Left renal cortex interstitium (tissue), 4 donors: ENCODE measurements at regions not wholly inside any gene's neighbourhood (a gene's known extent, or its start where the extent isn't known, plus 50 kb on each side); places are given as distances from the start of the nearest gene placed in this dataset.
"Not testable (repeated sequence)": the region's sequence is repeated elsewhere in the genome, so short reads cannot be mapped to it uniquely, and the experiment has no call there.

Experiments
- DNase-seq, 4 donors: peaks; one replicate each; pipeline ENCODE4 v3.0.0-alpha.2; 2013; ENCODE audit warnings: low read depth in 4 of 4, low spot score in 2 of 4, missing footprints in 1 of 4

DNA sequence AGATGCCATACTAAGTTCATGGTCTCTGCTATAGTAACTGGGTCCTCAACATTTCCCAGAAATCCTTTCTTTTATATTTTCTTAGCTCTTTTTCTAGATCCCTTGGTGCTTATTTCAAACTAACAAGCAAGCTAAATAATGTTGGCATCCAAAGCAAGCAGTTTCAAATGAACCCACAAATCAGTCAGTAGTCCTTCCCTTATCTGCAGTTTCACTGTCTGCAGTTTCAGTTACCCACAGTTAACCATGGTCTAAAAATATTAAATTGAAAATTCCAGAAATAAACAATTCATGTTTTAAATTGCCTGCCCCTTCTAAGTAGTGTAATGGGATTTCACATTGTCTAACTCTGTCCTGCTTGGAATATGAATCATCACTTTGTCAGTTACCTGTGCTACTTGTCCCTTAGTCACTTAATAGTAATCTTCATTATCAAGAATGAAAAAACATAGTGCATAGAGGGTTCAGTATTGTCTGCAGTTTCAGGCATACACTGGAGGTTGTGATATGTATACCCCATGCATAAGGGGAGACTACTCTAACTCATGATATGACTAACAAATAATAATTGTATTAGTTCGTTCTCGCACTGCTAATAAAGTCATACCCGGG lies 633.7 kb downstream of the MECOM start:
- no peak for DNase-seq

DNA sequence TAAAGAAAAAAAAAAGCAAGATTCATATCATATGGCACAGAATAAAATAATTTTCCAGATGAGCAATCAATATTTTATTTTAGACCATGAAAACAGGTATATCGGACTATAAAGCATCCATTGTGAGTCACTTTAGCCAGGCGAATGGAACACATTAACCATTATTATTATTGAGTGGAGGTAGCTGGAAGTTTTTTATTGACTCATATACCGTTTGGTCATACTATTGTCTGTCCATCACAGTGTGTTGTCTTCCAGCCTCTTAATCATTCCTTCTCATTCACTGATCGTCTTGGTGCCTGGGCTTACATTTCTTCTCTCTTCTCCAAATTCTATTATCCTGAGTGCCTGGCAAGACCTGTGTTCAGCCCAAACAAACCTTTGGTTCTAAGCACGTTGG lies 634.8 kb downstream of the MECOM start:
- no peak for DNase-seq

DNA sequence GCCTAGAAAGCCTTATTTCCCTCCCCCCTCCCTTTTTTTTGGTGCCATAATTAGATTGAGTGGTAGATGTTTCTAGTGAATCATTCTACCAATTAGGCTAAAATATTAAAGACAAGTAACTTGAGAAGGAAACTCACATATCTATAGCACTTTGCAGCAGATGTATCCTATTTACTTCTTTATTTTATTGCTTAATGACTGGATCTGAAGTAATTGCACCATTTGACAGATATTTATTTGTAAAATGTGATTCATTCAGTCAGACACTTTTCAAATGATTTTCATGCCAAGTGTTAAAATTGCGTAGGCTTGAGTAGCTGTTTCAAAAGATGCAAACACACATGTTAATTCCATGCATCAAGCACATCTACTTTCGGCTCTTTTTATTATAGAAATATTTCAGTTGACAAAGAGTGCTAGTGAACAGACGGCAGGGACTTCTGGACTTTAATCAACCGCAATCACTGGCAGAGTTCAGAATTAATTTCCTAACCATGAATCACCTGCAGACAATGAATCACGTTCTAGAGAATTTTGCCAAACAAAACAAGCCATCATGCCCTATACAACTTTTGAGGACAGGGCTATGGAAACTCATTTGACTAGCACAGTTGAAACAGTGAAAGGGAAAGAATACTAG lies 636.8 kb downstream of the MECOM start:
- no peak for DNase-seq

DNA sequence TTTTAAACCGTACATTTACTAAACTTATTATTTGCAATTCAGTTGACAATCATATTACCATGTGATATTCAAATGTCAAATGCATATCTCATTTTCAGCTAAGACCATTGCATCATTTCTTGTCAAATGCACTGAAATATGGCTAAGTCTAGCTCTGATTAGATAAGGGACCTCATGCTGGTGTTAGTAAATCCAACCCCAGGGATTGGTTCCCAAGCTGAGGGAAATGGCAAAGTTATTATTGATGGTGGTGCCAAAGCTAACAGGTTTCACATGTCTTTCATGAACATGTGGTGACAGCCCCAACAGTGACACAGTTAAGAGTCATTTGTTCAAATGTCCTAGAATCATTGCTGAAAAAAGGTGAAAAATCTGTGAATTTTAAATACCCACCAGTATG lies 641.1 kb downstream of the MECOM start:
- no peak for DNase-seq

DNA sequence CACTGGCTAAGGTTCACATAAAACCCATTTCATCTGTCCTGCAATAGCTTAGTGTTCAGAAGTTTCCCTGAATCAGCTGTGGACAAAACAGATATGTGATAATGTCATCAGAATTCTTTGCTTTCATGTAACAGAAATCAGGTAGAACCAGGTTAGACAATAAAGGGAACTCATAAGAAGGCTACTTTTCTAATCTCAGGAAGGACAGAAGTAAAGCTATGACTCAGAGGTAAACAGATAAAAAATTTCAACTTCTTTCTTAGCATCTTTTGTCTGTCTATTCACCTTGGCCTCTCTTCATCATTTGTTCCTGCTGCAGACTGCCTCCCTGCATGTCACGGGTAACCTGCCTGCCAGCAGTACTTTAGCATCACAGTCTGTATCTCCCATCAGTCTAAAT lies 643.1 kb downstream of the MECOM start:
- no peak for DNase-seq

DNA sequence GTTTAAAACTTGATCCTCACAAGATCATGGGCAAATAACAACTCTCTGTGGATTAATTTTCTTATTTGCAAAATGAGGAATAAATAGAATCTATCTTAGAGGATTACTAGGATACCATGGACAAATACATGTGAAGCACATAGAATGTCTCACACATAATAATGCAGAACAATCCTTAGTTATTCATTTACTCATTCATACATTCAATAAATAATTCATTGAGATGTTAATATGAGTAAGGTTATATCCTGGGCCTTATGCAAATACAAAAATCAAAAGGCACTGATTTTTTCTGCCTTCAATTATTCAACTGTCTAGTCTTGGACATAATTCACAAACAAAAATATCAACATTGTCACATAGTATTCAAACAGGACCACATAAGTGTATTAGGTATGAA lies 654.1 kb downstream of the MECOM start:
- DNase-seq = no peak

DNA sequence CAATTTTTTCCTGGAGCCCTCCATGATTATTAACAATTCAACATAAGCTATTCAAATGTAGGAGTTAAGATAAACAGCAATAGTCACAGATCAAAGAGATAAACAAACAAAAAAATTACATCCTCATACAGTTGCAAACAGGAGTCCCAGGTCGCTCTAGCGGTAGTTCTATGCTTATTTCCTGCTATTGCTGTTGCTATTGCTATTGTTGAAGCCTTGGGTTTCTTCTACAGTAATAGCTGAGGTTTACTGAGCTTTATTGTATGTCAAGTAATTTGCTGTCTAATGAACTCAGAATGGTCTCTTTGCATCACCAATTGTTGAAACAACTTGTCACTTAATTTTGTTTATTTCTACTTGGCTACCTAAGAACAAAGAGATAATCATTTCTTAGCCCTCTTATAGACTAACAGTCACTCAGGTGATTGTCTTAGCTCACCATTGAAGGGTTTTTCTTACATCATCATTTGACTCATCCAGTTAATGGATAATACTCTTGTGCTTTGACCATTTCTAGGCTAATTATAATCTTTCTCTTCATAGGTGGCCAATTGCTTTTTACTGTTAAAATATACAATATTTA lies 654.6 kb downstream of the MECOM start:
- no peak for DNase-seq

DNA sequence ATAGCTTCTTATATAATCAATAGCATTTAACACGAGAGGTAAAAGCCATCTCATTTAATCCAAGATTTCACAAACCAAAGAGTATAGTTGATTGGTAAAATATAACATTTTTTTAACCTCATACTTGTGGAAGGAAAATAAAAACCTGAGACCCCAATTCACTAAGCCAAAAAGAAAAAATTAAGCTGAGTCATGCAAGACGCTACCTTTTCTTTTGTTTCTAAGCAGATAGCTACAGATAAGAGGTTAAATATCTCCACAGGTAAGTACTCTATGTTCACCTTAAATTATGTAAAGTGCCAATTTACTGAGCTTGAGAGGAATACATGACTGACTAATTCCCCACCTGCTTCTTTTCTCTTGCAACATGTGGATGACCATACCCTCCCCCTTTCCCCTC lies 656.4 kb downstream of the MECOM start:
- DNase-seq = no peak

DNA sequence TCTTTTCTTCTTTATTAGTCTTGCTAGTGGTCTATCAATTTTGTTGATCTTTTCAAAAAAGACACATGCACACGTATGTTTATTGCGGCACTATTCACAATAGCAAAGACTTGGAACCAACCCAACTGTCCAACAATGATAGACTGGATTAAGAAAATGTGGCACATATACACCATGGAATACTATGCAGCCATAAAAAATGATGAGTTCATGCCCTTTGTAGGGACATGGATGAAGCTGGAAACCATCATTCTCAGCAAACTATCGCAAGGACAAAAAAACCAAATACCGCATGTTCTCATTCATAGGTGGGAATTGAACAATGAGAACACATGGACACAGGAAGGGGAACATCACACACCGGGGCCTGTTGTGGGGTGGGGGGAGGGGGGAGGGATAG lies 657.1 kb downstream of the MECOM start:
- not testable (repeated sequence) for DNase-seq

DNA sequence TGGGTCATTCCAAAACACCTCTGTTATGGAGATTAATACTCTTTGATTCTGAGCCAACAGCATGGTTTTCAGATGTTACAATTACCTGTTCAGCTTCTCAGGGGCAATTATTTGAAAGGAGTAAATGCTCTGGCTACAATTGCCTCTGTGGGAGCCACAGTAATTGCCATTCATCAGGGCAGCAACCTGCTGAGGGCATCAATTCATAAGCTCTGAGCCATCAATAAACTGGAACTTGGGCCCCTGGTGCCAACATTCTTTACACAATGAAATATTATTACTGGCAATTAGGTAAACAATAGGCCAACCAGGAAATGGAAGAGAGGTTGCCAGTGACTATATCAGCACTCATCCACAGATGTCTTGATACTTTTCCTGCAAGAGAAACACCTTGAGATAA lies 660.8 kb downstream of the MECOM start:
- no peak for DNase-seq

DNA sequence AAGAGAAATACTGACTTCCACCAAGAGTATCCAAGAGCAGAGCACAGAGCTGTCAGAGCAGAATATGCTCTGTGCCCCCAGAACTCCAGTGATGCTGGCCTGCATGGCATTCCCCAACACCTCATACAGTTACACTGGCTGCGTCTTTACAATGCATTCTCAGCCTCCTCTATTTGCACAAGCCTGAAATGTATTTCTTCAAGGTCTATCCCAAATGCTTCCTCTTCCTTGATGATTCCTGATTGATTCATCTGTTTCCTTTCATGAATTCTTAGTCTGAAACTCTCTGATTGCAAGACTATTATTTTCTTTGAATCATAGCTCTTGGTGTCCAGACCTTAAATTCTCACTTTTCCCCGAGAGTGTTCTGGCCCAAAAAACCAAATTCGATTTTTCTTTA lies 664.7 kb downstream of the MECOM start:
- no peak for DNase-seq

DNA sequence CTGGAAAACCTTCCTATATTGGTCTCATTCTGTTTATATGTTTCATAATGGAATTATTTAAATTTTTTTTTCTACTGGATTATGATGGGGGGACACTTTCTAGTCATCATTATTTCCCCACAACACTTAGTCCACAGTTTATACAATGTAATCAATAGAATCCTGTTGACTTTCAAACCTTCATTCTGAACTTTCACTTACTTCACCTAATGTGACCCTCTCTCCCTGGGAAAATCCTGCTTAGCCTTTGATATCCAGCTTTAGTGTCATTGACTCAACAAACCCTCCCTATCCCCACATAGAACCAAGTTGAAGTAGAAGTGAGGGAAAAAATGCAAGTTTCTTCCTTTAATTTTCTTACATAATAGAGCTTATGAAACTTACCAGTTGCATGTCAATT lies 666.0 kb downstream of the MECOM start:
- no peak for DNase-seq

DNA sequence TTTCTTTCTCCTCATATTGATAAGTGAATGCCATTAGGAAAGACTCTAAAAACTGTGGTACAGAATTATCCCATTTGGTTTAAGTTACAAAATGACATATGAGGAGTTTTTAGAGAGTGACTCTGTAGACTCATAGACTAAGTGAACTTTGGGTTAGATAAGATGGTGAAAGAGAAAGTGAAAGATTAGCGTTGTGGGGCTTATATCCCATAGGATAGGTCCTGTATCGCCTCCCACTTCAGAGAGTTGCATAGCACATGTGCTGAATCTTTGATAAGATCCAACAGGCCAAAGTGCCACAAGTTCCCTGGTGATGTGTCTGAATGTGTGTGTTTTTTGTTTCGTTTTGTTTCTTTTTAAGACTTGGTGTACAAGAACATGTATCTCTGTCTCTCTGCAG lies 666.9 kb downstream of the MECOM start:
- no peak for DNase-seq

DNA sequence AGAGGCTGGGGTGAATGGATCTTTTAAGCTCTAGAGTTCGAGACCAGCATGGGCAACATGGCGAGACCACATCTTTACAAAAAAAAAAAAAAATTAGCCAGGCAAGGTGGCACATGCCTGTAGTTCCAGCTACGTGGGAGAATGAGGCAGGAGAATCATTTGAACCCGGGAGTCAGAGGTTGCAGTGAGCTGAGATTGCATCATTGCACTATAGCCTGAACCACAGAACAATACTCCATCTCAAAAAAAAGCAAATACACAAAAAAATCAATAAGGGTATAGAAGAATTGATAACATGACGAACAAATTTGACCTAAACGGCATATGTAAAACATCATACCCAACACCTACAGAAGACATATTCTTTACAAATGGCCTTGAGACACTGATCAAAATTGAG lies 668.4 kb downstream of the MECOM start:
- no peak for DNase-seq

DNA sequence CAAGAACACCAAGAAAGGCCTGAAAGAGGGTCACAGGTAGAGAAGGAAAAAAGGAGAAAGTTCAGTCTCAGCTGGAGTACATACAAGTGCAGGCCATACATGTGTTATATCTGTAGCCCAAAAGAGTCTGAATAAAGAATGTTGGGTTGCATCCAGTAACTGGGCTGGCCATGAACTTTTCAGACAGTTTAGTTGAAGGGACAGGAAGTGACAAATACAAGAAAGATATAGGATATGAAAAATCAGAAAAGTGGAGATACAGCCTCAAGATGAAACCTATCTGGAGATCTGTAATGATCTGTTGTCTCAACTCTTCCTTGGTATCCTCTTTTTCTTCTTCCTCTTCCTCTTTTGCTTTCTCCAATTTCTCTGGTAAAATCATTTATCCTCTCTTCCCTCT lies 671.7 kb downstream of the MECOM start:
- DNase-seq = no peak

DNA sequence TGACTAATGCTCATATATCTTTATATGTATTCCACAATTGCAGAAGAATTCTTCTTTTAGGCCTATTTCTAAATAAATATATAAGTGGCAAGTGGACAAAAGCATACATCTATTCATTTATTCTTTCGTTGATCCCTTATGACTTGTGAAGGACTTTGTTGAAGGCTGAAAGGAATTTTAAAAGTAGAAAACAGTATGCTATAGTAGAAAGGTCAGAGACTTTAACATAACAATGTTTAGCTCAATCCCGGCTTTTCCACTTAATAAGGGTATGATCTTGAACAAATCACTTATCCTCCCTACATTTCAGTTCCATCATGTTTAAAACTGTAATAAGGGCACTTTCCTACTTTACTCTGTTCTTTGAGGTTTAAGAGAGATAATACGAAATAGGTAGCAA lies 672.9 kb downstream of the MECOM start:
- DNase-seq = no peak

DNA sequence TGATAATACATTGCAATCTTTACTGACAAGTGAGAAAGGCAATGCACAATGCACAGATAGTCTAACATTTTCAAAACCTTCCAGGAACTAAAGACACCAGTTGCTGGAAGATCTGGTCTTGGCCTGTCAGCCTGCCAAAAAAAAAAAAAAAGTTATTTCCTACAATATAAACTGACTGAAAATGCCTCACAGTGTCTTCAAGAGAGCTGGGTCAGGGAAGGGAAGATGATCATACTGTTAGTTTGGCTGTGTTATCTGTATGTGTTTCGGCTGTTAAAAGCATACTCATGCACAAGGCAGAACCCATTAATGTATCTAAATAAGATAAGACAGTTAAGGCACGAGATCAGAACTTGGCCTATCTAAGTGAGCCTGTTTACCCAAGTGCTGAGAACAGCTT lies 673.4 kb downstream of the MECOM start:
- DNase-seq = no peak

DNA sequence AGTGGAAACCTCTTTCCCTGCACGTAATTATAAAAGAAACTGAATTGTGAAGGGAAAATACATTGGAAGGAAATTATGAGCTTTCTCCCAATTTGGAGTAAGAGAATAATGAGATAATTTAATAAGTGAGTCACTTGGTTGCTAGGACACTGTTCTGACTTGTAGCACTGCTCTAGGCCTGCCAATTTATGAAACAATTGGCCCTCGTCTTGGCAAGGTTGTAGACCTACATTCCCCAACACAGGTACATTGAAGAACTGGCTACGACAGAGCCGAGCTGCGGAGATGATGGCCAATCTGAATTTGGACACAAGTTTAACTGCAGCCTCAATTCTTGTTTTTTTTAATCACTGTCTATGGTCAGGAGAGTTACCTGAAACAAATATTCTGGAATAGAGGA lies 674.1 kb downstream of the MECOM start:
- DNase-seq = no peak

DNA sequence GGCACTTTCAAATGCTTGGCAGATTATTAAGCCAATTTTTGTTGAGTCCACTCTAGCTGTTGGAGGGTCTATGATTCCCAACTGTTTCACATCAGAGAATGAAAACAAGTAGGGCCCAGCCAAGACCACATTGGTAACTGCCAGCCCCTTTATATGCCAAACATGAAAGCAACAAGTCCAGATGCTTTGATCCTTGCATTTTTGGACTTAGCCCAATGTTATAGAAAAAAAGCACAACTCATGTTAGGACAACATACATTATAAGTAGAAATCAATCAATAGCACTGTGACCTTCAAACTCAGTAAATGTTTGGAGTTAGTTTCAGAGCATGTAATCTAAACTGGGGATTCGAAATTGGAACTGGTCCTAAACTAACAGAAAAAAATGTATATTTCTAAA lies 674.7 kb downstream of the MECOM start:
- DNase-seq = no peak

DNA sequence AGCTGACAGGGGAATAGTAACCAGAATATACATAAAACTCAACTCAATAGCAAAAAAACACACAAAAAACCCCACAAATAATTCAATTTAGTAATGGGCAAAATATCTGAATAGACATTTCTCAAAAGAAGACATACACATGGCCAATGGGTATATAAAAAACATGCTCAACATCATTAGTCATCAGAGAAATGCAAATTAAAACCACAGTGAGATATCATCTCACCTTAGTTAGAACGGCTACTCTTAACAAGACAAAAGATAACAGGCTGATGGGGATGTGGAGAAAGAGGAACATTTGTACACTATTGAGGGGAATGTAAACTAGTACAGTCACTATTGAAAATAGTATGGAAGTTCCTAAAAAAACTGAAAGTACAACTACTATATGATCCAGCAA lies 678.6 kb downstream of the MECOM start:
- no peak for DNase-seq

DNA sequence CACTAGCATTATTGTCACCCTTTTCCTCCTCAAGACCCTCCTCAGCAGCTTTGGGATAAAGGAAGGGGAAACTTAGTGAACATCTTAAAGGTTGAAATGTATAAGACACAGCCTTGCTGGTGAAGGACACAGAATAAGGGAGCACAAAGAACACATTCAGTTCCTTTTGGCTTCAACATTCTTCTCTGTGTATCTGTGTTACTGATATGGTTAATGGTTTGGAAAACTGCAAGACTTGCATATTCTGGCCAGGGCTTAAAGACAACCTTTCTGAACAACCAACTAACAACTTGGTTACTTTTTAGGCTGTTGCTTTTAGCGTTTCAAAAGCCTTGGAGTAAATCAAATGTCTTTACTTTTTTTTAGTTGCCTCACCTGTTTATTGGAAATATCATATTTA lies 680.5 kb downstream of the MECOM start:
- no peak for DNase-seq

DNA sequence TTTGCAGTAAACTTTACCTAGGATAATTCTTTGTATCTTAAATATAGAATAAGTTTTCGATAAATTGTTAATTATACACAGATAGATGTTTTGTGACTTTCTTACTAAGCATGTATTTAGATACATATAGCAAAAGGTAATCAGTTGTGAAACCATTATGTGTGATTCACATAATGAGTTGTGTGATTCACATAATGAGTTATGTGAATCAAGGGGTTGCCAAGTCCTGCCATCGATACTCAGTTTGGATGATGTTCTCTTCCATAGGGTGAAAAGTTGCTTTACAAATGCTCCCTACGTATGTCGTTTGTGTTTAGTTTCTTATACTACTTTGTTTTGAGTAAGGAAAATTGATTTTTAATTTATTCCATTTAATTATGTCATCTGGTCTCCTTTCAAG lies 682.1 kb downstream of the MECOM start:
- DNase-seq = no peak
